Stimulated activated CD4-positive, alpha-beta T cell treated with anti-CD3 and anti-CD28 coated beads, Interleukin-15, amount 100 ng/mL, for 48 hours (primary cell): ENCODE measurements at regions not wholly inside any gene's neighbourhood (a gene's known extent, or its start where the extent isn't known, plus 50 kb on each side); places are given as distances from the start of the nearest gene placed in this dataset.
"Not testable (repeated sequence)": the region's sequence is repeated elsewhere in the genome, so short reads cannot be mapped to it uniquely, and the experiment has no call there.

Source experiments
- DNase-seq, 2 donors: peaks; one replicate each; pipeline ENCODE4 v3.0.0-alpha.2; 2020; ENCODE audit warnings: low read depth in 2 of 2

GRCh38 chr7:128561116-128561722 is 84.7 kb downstream of the METTL2B start:
- not testable (repeated sequence) for DNase-seq

DNA sequence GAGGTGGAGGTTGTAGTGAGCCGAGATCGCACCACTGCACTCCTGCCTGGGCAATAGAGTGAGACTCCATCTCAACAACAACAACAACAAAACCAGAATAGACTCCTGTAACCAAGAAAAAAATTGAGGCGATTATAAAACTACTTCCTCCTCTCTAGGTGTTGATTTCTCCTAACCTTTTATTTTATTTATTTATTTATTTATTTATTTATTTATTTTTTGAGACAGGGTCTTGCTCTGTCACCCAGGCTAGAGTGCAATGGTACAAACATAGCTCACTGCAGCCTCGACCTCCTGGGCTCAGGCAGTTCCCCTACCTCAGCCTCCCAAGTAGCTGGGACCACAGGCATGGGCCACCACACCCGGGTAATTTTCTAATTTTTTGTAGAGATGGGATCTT is 86.2 kb downstream of the METTL2B start:
- not testable (repeated sequence) for DNase-seq

- not testable (repeated sequence) for DNase-seq
Observed at GRCh38 chr7:128564123-128564700, 87.7 kb downstream of the METTL2B start.

GRCh38 chr7:128564932-128565864 is 88.7 kb downstream of the METTL2B start:
- DNase-seq: not testable (repeated sequence)

GRCh38 chr7:128575277-128575676 is 96.8 kb upstream of the GARIN1A start:
- DNase-seq: not testable (repeated sequence)

GRCh38 chr7:128576953-128577352 is 95.1 kb upstream of the GARIN1A start:
- DNase-seq: not testable (repeated sequence)

DNA sequence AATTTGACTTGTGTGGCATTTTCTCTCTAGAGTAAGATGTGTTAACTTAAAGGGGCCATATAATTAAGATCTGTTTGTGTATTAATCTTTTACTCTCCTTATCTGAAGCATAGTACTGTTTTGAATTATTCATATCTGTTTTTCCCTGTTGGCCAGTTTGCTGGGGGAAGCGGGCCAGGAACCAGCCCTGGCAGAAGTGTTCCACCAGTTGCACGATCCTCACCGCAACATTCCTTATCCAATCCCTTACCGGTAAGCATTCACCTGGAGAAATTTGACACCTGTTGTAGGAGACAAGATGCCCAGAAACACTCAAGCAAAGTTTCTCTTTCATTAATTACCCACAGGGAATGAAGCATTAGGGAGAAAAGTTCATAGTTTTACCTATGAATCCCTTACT is 92.2 kb upstream of the GARIN1A start:
- DNase-seq: not testable (repeated sequence)

GRCh38 chr7:128581100-128581499 is 91.0 kb upstream of the GARIN1A start:
- not testable (repeated sequence) for DNase-seq

DNA sequence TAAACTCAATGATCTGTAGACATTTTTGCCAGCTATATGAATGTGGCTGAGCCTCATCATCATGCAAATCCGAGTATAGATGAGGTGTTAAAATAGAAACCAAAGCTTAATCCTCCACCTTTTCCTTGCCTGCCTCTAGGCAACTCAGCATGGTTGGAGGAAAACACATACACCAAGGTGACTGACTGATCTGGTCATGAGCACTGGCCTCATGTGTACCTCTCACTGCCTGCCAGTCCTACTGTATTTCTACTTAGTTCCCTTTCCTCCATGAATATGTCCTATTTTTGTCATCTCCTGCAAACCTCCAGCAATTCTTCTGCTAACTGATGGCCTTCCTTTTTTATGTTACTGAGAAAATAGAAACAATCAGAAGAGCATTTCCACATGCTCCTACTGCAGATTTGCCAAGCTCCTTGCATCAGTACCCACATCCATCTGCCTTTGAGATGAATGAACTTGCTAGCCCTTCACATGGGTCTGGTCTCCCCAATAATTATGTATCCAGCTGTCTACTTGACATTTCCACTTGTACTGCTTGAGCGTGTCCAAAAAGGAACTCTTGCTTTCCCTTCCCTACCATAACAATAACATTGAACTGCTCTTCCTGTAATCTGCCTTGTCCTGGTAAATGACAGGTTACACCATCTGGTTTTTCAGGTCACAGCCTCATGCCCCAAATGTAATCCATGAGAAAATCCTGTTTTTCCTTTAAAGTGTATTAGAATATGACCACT is 90.1 kb upstream of the GARIN1A start:
- DNase-seq: not testable (repeated sequence)

- DNase-seq: not testable (repeated sequence)
Observed at GRCh38 chr7:128586715-128587114, 85.4 kb upstream of the GARIN1A start.

DNA sequence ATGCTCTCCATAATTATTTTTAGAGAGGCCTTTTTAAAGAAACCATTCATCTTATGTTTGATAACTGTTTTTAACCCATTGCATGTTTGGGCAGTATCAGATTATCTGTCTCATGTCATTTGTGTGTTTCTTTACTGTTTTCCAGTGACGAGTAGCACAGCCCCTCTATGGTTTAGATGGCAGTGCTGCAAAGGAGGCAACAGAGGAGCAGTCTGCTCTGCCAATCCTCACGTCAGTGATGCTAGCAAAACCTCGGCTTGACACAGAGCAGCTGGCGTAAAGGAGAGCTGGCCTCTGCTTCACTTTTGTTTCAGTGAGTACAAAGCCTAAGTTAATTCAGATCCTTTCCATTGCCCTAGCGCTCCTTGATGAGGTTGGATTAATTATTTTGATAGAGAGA is 80.4 kb upstream of the GARIN1A start:
- DNase-seq: no peak

DNA sequence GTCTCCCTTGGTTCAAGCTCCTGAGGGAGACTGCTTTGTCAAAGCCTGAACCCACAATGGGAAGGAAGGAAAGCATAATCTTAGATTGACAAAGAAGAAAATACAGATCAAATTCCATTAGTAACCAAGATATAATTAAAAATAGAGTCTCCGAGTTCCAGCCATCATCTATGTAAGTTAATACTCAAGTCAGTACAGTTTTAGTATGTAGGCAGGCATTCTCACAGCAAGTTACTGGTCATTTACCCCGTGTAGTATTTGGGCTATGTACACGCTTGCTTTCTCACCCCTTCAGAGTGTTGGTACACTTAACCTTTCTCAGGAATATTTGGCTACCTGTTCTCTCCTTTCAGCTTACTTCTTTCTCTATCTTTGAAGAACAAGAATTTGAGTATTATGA is 79.9 kb upstream of the GARIN1A start:
- not testable (repeated sequence) for DNase-seq

DNA sequence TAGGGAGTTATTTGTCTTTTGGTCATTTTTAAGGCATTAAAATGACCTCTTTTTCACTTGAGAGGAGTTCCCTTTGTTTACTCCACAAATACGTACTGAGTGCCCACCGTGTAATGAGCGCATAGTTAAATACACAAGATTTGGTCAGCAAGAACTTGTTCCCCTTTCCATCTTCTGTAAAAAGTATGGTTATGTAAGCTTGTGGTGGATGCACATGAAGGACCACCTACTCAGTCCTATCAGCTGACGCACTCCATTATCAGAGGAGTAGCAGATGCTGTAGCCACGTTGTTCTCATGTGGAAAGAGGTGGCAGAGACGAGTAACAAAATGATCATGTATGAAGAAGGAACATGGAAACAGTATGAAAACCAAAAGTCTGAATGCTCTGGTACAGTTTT is 78.0 kb upstream of the GARIN1A start:
- not testable (repeated sequence) for DNase-seq

GRCh38 chr7:128596336-128597128 is 75.6 kb upstream of the GARIN1A start:
- not testable (repeated sequence) for DNase-seq

GRCh38 chr7:128598946-128599345 is 73.1 kb upstream of the GARIN1A start:
- not testable (repeated sequence) for DNase-seq

DNA sequence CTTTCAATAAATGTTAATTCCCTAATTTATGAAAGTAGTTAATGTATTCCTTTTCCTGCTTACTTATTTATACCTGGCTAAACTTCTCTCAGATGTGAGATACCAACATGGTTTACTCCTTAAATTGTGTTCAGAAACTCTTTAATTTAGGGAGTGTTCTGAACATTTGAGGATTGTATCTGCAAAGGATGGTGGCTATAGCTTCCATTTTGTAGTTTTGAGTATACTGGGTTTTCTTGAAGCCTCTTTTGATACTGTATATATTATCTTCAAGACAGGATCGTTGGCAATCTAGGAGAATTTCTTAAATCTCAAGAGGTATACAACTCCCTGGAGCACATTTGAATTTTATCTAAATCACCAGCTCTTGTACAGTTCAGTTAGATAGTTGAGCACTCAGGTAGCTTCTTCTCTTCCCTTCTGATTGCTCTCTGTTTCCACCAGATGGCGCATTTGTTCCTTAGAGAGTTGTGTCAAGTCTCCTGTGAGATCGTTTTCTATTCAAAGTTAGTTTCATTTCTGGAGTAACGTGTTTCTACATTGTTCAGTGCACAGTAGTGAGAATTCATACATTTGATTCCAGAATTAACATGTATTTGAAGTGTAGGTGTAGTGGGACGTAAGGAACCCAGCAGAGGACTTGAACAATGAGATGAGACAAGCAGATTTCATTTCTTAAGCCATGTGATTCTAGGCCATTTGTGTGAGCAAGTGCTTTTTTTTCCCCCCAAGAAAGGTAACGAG is 63.2 kb upstream of the GARIN1A start:
- DNase-seq: peak in 1 of 2 donors; percentile 14

- not testable (repeated sequence) for DNase-seq
Observed at GRCh38 chr7:128613366-128613765, 58.7 kb upstream of the GARIN1A start.

- DNase-seq: not testable (repeated sequence)
Observed at GRCh38 chr7:128614812-128615211, 57.3 kb upstream of the GARIN1A start.

DNA sequence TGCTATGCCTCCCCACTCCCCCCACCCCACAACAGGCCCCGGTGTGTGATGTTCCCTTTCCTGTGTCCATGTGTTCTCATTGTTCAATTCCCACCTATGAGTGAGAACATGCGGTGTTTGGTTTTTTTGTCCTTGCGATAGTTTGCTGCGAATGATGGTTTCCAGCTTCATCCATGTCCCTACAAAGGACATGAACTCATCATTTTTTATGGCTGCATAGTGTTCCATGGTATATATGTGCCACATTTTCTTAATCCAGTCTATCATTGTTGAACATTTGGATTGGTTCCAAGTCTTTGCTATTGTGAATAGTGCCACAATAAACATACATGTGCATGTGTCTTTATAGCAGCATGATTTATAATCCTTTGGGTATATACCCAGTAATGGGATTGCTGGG is 55.3 kb upstream of the GARIN1A start:
- not testable (repeated sequence) for DNase-seq
